Retinal pigment epithelial cell (primary cell): ENCODE measurements at regions not wholly inside any gene's neighbourhood (a gene's known extent, or its start where the extent isn't known, plus 50 kb on each side); places are given as distances from the start of the nearest gene placed in this dataset.

Experiments
- DNase-seq: peaks from one replicate; pipeline ENCODE4 v3.0.0-alpha.2; 2010; ENCODE audit warnings: low read depth
- H3K4me3 ChIP-seq: 2 replicates; pipeline ENCODE4 v1.5.1; 2011; ENCODE audit warnings: mild to moderate bottlenecking, low read length, control low read depth, moderate library complexity
- CTCF ChIP-seq: conservative IDR thresholded peaks from 2 replicates; pipeline ENCODE4 v1.5.1; 2011; ENCODE audit warnings: low read depth, low read length, control low read depth, inconsistent platforms

- H3K4me3 ChIP-seq: no peak overlapping the region
- no peak for TF ChIP-seq CTCF
- no peak for DNase-seq
Observed at GRCh38 chr21:27418346-27418745, 451.5 kb upstream of the ADAMTS5 start.

DNA sequence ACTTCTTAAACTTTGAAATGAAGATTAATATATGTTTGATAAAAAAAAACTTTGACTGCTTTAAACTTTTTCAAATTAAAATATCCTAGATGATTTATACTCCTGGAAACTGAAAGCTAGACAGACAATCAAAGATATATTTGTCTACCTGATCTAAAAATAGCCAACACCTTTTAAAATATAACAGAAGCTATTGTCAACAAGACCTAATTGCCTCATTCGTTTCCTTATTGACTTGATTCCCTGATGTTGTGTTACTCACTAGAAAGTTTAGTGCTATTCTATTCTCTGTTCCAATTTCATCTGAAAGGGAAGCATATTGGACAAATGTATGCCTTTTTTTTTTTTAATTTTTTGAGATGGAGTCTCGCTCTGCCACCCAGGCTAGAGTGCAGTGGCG, 445.6 kb upstream of the ADAMTS5 start:
- no peak for TF ChIP-seq CTCF
- no peak for DNase-seq
- no peak overlapping the region for H3K4me3 ChIP-seq

DNA sequence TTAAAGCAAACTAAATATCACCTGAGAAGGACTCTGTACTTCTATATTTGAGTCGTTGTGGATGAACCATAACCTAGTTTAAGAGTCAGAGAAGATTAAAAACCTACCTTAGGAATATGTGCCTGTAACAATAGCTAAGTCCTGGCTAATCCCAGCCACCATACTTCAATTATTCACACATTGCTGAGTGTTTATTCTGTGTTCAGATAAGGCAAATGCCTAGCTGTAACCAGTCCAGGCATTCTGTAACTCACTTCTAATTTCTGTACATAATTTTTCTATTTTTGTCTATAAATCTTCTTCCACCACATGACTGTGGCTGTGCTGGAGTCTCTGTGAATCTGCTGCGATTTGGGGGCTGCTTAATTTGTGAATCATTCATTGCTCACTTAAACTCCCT, 441.9 kb upstream of the ADAMTS5 start:
- H3K4me3 ChIP-seq: no peak overlapping the region
- DNase-seq: peak; percentile 69
- no peak for TF ChIP-seq CTCF

DNA sequence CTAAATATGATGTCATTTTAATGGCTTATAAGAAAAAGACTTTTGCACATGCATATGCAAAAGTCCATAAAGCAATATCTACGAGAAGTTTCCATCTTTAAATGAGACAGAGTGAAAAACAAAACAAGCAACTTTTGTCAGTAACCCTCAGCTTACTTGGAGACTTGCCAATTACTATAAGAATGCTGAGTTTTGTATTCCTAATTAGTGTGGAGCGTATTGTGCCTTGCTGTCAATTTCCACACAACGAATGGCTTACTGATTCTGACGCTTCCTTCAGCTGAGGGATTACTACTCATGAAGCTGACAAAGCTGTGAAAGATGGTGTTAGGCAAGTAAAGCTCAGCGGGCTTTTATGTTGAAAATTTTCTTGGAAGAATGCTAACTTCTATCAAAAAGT, 440.4 kb upstream of the ADAMTS5 start:
- peak; percentile 93 for DNase-seq
- H3K4me3 ChIP-seq: no peak overlapping the region
- TF ChIP-seq CTCF: no peak

- no peak overlapping the region for H3K4me3 ChIP-seq
- no peak for TF ChIP-seq CTCF
- no peak for DNase-seq
Observed at GRCh38 chr21:27406300-27407009, 439.6 kb upstream of the ADAMTS5 start.

- no peak for DNase-seq
- no peak overlapping the region for H3K4me3 ChIP-seq
- TF ChIP-seq CTCF: no peak
Observed at GRCh38 chr21:27403011-27403410, 436.1 kb upstream of the ADAMTS5 start.

- no peak for TF ChIP-seq CTCF
- DNase-seq: no peak
- no peak overlapping the region for H3K4me3 ChIP-seq
Observed at GRCh38 chr21:27400045-27400444, 433.2 kb upstream of the ADAMTS5 start.
